RWPE2 (cell line): ENCODE measurements at regions not wholly inside any gene's neighbourhood (a gene's known extent, or its start where the extent isn't known, plus 50 kb on each side); places are given as distances from the start of the nearest gene placed in this dataset.
A peak's percentile ranks its signal among the peaks of the same experiment; 100 is the strongest.

Source experiments
- ATAC-seq: fragments of 200-7000 bp; cut with Tn5 transposase; 3 replicates; pipeline ENCODE4 v1.9.1; 2021; ENCODE audit warnings: low read depth
- DNase-seq: peaks from one replicate; pipeline ENCODE4 v3.0.0-alpha.2; 2020; ENCODE audit warnings: low spot score
- H3K27ac ChIP-seq: fragments of 450-650 bp; 2 replicates; pipeline ENCODE4 v1.5.1; 2017; ENCODE audit warnings: mild to moderate bottlenecking; ENCODE audit not compliant: poor library complexity, severe bottlenecking
- H3K27me3 ChIP-seq: fragments of 250-450 bp; sonication (Bioruptor Pico); 2 replicates; pipeline ENCODE4 v1.5.1; 2021; ENCODE audit warnings: mild to moderate bottlenecking, moderate library complexity; ENCODE audit not compliant: insufficient read depth, poor library complexity, severe bottlenecking
- H3K36me3 ChIP-seq: fragments of 250-450 bp; sonication (Bioruptor Pico); 2 replicates; pipeline ENCODE4 v1.5.1; 2020; ENCODE audit warnings: low read depth, mild to moderate bottlenecking, moderate library complexity
- H3K4me1 ChIP-seq: fragments of 250-450 bp; sonication (Bioruptor Pico); 2 replicates; pipeline ENCODE4 v1.5.1; 2021; ENCODE audit warnings: mild to moderate bottlenecking, moderate library complexity; ENCODE audit not compliant: insufficient read depth, poor library complexity, severe bottlenecking
- H3K4me3 ChIP-seq: fragments of 250-450 bp; sonication (Bioruptor Pico); 2 replicates; pipeline ENCODE4 v1.5.1; 2021; ENCODE audit warnings: mild to moderate bottlenecking, moderate library complexity; ENCODE audit not compliant: severe bottlenecking
- H3K9me3 ChIP-seq: fragments of 250-450 bp; sonication (Bioruptor Pico); 2 replicates; pipeline ENCODE4 v1.5.1; 2021; ENCODE audit warnings: mild to moderate bottlenecking, moderate library complexity; ENCODE audit not compliant: severe bottlenecking
- TF ChIP-seq, protein P1 (sequence below): fragments of 450-650 bp; IDR thresholded peaks from one replicate; pipeline ENCODE4 v1.5.1; 2017; ENCODE audit warnings: mild to moderate bottlenecking, moderate library complexity; ENCODE audit not compliant: poor library complexity, severe bottlenecking

GRCh38 chr18:79579807-79580497, 99.7 kb upstream of the CTDP1 start:
- no peaks in the 10 kb centered on the region for H3K27me3 ChIP-seq
- ATAC-seq (no peak), DNase-seq (peak; percentile 29)
- TF ChIP-seq, protein P1, sequence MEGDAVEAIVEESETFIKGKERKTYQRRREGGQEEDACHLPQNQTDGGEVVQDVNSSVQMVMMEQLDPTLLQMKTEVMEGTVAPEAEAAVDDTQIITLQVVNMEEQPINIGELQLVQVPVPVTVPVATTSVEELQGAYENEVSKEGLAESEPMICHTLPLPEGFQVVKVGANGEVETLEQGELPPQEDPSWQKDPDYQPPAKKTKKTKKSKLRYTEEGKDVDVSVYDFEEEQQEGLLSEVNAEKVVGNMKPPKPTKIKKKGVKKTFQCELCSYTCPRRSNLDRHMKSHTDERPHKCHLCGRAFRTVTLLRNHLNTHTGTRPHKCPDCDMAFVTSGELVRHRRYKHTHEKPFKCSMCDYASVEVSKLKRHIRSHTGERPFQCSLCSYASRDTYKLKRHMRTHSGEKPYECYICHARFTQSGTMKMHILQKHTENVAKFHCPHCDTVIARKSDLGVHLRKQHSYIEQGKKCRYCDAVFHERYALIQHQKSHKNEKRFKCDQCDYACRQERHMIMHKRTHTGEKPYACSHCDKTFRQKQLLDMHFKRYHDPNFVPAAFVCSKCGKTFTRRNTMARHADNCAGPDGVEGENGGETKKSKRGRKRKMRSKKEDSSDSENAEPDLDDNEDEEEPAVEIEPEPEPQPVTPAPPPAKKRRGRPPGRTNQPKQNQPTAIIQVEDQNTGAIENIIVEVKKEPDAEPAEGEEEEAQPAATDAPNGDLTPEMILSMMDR, result no peak
- no peaks in the 10 kb centered on the region for H3K36me3 ChIP-seq
- H3K9me3 ChIP-seq, result no peaks in the 10 kb centered on the region
- H3K4me1 ChIP-seq, result no peaks in the 10 kb centered on the region
- H3K4me3 ChIP-seq, result no peak overlapping the region
- H3K27ac ChIP-seq, result no peak overlapping the region

GRCh38 chr18:79580498-79581171, 99.0 kb upstream of the CTDP1 start:
- no peak for ATAC-seq
- DNase-seq, result peak; percentile 39
- TF ChIP-seq, protein P1, result no peak

DNA sequence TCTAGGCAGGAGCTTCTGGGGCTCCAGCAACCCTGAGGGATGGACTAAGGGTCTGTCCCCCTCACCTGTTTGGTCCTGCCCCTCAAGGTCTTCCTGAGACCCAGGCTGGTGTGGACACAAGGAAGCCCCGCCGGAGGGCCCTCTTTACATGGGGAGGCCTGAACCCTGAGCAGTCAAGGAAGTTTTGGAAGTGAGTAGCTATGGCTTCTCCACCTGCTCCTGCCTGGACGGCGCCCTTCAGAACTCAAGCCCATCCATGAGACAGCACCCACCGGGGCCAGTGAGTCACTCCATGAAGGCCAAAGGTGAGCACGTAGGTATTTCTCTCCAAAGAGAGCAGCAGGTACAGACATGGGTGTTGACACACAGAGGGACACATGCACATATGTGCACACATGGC, 98.2 kb upstream of the CTDP1 start:
- H3K9me3 ChIP-seq, result no peaks in the 10 kb centered on the region
- ATAC-seq (no peak), DNase-seq (peak; percentile 42)
- H3K4me1 ChIP-seq, result no peaks in the 10 kb centered on the region
- H3K36me3 ChIP-seq, result no peaks in the 10 kb centered on the region
- H3K4me3 ChIP-seq, result no peak overlapping the region
- TF ChIP-seq, protein P1, result no peak
- H3K27me3 ChIP-seq, result no peaks in the 10 kb centered on the region
- H3K27ac ChIP-seq, result no peak overlapping the region

More at GRCh38 chr18:79580498-79581171, 99.0 kb upstream of the CTDP1 start:
- Histone ChIP-seq H3K4me3 (no peak overlapping the region), H3K4me1 (no peaks in the 10 kb centered on the region), H3K9me3 (no peaks in the 10 kb centered on the region), H3K27me3 (no peaks in the 10 kb centered on the region), H3K27ac (no peak overlapping the region), H3K36me3 (no peaks in the 10 kb centered on the region)

GRCh38 chr18:79581911-79582310, 97.7 kb upstream of the CTDP1 start:
- Histone ChIP-seq H3K4me1 (no peaks in the 10 kb centered on the region), H3K9me3 (no peaks in the 10 kb centered on the region), H3K4me3 (no peak overlapping the region), H3K27me3 (no peaks in the 10 kb centered on the region), H3K27ac (no peak overlapping the region), H3K36me3 (no peaks in the 10 kb centered on the region)
- TF ChIP-seq, protein P1, result no peak
- DNase-seq (peak; percentile 26), ATAC-seq (no peak)

DNA sequence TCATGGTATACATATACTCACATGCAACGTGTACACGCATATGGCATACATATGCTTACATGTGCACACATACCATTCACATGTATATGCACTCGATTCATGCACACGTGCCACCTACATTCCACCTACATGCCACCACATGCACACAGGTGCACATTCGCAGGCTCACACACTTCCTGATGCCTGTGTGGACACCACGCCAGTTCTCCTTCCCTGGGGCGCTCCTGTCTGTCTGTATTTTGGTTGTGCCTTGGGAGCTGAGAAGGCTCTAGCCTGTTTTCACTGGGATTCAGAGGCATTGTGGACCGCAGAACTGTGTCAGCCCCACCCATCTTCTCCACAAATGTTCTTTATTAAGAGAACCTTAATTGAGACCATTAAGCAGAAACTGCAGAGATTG, 96.6 kb upstream of the CTDP1 start:
- no peaks in the 10 kb centered on the region for H3K4me1 ChIP-seq
- no peaks in the 10 kb centered on the region for H3K9me3 ChIP-seq
- H3K36me3 ChIP-seq, result no peaks in the 10 kb centered on the region
- TF ChIP-seq, protein P1, result no peak
- H3K27me3 ChIP-seq, result no peaks in the 10 kb centered on the region
- no peak overlapping the region for H3K4me3 ChIP-seq
- ATAC-seq (no peak), DNase-seq (peak; percentile 21)
- H3K27ac ChIP-seq, result no peak overlapping the region
